Hepatocyte (in vitro differentiated cells): ENCODE measurements at regions not wholly inside any gene's neighbourhood (a gene's known extent, or its start where the extent isn't known, plus 50 kb on each side); places are given as distances from the start of the nearest gene placed in this dataset.

Source experiments
- DNase-seq: peaks from one replicate; pipeline ENCODE4 v3.0.0-alpha.2; 2016; ENCODE audit warnings: low spot score
- H2AFZ ChIP-seq: fragments of 200-600 bp; sonication (generic); 2 replicates; pipeline ENCODE4 v1.6.0; 2016; ENCODE audit warnings: antibody characterized with exemption, mild to moderate bottlenecking
- H3K27ac ChIP-seq: fragments of 200-600 bp; sonication (generic); 2 replicates; pipeline ENCODE4 v1.5.1; 2016; ENCODE audit warnings: mild to moderate bottlenecking
- H3K27me3 ChIP-seq: fragments of 200-600 bp; sonication (generic); 2 replicates; pipeline ENCODE4 v1.6.1; 2016
- H3K36me3 ChIP-seq: fragments of 200-600 bp; sonication (generic); replicated peaks from 2 replicates; pipeline ENCODE4 v1.5.1; 2016; ENCODE audit warnings: low read depth; ENCODE audit not compliant: insufficient read depth
- H3K4me1 ChIP-seq: fragments of 200-600 bp; sonication (generic); 2 replicates; pipeline ENCODE4 v1.5.1; 2016; ENCODE audit warnings: mild to moderate bottlenecking, moderate library complexity; ENCODE audit not compliant: insufficient read depth
- H3K4me2 ChIP-seq: fragments of 200-600 bp; sonication (generic); 2 replicates; pipeline ENCODE4 v1.6.0; 2016
- H3K4me3 ChIP-seq: fragments of 200-600 bp; sonication (generic); 2 replicates; pipeline ENCODE4 v1.5.1; 2016; ENCODE audit warnings: mild to moderate bottlenecking
- H3K79me2 ChIP-seq: fragments of 200-600 bp; sonication (generic); 2 replicates; pipeline ENCODE4 v1.6.0; 2017; ENCODE audit warnings: mild to moderate bottlenecking
- H3K9me2 ChIP-seq: fragments of 200-600 bp; sonication (generic); replicated peaks from 2 replicates; pipeline ENCODE4 v1.6.0; 2017; ENCODE audit warnings: mild to moderate bottlenecking; ENCODE audit not compliant: insufficient read depth
- H3K9me3 ChIP-seq: fragments of 200-600 bp; sonication (generic); 2 replicates; pipeline ENCODE4 v1.5.1; 2016; ENCODE audit warnings: low read depth, mild to moderate bottlenecking
- H4K20me1 ChIP-seq: fragments of 200-600 bp; sonication (generic); 2 replicates; pipeline ENCODE4 v1.6.0; 2016; ENCODE audit warnings: mild to moderate bottlenecking; ENCODE audit not compliant: insufficient read depth, poor library complexity, severe bottlenecking
- EZH2 ChIP-seq: fragments of 200-600 bp; sonication (generic); IDR thresholded peaks from 2 replicates; pipeline ENCODE4 v1.6.1; 2016; ENCODE audit warnings: antibody characterized with exemption, mild to moderate bottlenecking, borderline replicate concordance
- EZH2phosphoT487 ChIP-seq: fragments of 200-600 bp; sonication (generic); IDR thresholded peaks from one replicate; pipeline ENCODE4 v1.6.1; 2018; ENCODE audit warnings: antibody characterized with exemption, mild to moderate bottlenecking, low read depth, moderate library complexity; ENCODE audit not compliant: unreplicated experiment, severe bottlenecking
- WGBS: methylation state at CpG from one replicate; pipeline ENCODE4 v1.1.6; 2016; ENCODE audit warnings: low lambda C conversion rate; ENCODE audit errors: missing lambda C conversion rate; 5-methylcytosine and 5-hydroxymethylcytosine counted together
- TF ChIP-seq, protein P1 (sequence below): fragments of 200-600 bp; sonication (generic); IDR thresholded peaks from 2 replicates; pipeline ENCODE4 v1.5.1; 2016; ENCODE audit warnings: antibody characterized with exemption, mild to moderate bottlenecking; ENCODE audit not compliant: poor library complexity

DNA sequence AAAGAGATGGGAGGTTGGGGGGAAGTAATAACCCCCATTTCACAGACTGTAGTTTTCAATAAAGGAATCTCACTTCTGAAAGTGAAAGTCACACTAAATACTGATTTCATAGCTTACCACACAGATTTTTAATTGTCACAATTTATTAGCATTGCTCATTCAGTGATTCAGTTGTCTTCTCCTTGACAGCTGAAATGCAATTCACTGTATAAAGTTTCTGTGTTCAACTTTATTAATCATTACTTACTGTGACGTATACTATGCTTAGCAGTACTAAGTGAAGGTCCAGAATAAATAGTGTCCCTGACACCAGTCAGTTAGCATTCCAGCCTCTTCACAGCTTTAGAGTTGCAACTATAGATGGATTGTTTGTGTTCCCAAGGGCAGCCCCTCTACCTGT is 324.1 kb upstream of the CRIM1 start:
- H3K4me3 ChIP-seq: no peak overlapping the region
- H2AFZ ChIP-seq: no peak overlapping the region
- 23% methylated on average over 1 of the region's 1 CpG for WGBS
- H3K4me1 ChIP-seq: no peaks in the 10 kb centered on the region
- H3K9me3 ChIP-seq: no peaks in the 10 kb centered on the region
- no peaks in the 10 kb centered on the region for H3K79me2 ChIP-seq
- TF ChIP-seq, protein P1, sequence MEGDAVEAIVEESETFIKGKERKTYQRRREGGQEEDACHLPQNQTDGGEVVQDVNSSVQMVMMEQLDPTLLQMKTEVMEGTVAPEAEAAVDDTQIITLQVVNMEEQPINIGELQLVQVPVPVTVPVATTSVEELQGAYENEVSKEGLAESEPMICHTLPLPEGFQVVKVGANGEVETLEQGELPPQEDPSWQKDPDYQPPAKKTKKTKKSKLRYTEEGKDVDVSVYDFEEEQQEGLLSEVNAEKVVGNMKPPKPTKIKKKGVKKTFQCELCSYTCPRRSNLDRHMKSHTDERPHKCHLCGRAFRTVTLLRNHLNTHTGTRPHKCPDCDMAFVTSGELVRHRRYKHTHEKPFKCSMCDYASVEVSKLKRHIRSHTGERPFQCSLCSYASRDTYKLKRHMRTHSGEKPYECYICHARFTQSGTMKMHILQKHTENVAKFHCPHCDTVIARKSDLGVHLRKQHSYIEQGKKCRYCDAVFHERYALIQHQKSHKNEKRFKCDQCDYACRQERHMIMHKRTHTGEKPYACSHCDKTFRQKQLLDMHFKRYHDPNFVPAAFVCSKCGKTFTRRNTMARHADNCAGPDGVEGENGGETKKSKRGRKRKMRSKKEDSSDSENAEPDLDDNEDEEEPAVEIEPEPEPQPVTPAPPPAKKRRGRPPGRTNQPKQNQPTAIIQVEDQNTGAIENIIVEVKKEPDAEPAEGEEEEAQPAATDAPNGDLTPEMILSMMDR: no peak
- TF ChIP-seq EZH2phosphoT487 (no peak), EZH2 (no peak)
- no peaks in the 10 kb centered on the region for H3K9me2 ChIP-seq
- H3K27ac ChIP-seq: no peak overlapping the region
- DNase-seq: no peak
- no peaks in the 10 kb centered on the region for H4K20me1 ChIP-seq
- no peaks in the 10 kb centered on the region for H3K27me3 ChIP-seq
- no peaks in the 10 kb centered on the region for H3K36me3 ChIP-seq
- H3K4me2 ChIP-seq: no peak overlapping the region

DNA sequence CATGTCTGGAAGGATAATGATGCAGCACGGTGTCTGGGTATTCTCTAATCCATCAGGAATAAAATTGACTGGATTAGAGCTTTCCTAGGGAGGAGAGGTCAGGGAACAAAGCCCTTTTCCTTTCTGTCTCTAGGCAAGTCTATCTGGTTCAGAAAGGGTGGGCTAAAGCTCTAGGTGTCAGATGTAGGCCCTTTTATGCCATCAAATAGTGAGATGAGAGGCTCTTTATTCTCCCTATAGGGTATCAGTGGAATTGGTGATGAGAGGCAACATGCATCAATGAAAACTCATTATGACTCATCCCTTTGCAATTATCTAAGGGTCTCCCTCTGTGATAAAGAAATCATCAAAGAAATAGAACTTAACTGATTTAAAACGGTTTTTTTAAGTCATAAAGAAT is 328.0 kb upstream of the CRIM1 start:
- H3K4me1 ChIP-seq: no peaks in the 10 kb centered on the region
- 76% methylated on average over 2 of the region's 2 CpGs for WGBS
- H3K36me3 ChIP-seq: no peaks in the 10 kb centered on the region
- H3K4me3 ChIP-seq: no peak overlapping the region
- H3K9me3 ChIP-seq: no peaks in the 10 kb centered on the region
- no peak overlapping the region for H3K4me2 ChIP-seq
- no peaks in the 10 kb centered on the region for H4K20me1 ChIP-seq
- H3K27ac ChIP-seq: no peak overlapping the region
- no peaks in the 10 kb centered on the region for H3K79me2 ChIP-seq
- no peak for DNase-seq
- no peaks in the 10 kb centered on the region for H3K9me2 ChIP-seq
- TF ChIP-seq EZH2 (no peak), EZH2phosphoT487 (no peak)
- TF ChIP-seq, protein P1: no peak
- H2AFZ ChIP-seq: no peak overlapping the region
- no peaks in the 10 kb centered on the region for H3K27me3 ChIP-seq

DNA sequence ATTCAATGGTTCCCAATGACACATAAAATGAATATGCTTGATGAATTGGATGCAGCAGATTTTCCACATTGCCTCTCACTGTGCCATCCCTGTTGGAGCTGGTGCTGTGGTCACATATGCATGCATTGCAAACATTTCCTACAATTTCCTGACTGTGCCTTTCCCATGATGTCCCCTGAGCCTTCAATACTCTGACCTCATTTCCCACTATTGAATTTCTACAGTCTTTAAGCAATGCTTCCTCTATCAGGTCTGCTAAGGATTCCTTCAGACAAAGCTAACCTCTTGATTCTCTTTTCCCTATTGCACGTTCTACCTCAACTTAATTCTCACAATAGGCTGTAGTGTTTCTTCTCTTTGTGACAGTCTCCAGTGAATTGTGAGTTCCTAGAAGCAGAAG is 342.5 kb upstream of the CRIM1 start:
- TF ChIP-seq EZH2phosphoT487: no peak
- TF ChIP-seq, protein P1: no peak
- no peak for TF ChIP-seq EZH2
- no peaks in the 10 kb centered on the region for H3K9me2 ChIP-seq
- H3K9me3 ChIP-seq: no peaks in the 10 kb centered on the region
- H4K20me1 ChIP-seq: no peaks in the 10 kb centered on the region
- H2AFZ ChIP-seq: no peak overlapping the region
- H3K27ac ChIP-seq: no peak overlapping the region
- H3K79me2 ChIP-seq: no peaks in the 10 kb centered on the region
- no peak for DNase-seq
- H3K36me3 ChIP-seq: no peaks in the 10 kb centered on the region
- no peak overlapping the region for H3K4me3 ChIP-seq
- no peaks in the 10 kb centered on the region for H3K27me3 ChIP-seq
- no peaks in the 10 kb centered on the region for H3K4me1 ChIP-seq
- no peak overlapping the region for H3K4me2 ChIP-seq
- WGBS: 73% methylated on average over 1 of the region's 1 CpG

DNA sequence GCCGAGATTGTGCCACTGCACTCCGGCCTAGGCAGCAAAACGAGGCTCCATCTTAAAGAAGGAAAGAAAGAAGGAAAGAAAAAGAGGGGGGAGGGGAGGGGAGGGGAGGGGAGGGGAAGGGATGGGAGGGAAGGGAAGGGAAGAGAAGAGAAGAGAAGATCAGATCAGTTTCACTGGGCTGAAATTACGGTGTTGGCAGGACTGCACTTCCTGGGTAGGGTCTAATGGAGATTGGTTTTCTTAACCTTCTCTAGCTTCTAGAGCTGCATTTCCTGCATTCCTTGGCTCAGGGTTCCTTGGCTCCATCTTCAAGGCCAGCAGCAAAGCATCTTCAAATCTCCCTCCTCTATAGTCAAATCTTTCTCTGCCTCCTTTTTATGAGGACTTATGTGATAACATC is 349.1 kb upstream of the CRIM1 start:
- no peaks in the 10 kb centered on the region for H4K20me1 ChIP-seq
- no peak overlapping the region for H2AFZ ChIP-seq
- no peaks in the 10 kb centered on the region for H3K36me3 ChIP-seq
- H3K79me2 ChIP-seq: no peaks in the 10 kb centered on the region
- H3K27me3 ChIP-seq: no peaks in the 10 kb centered on the region
- H3K4me1 ChIP-seq: no peaks in the 10 kb centered on the region
- no peaks in the 10 kb centered on the region for H3K9me3 ChIP-seq
- H3K4me2 ChIP-seq: no peak overlapping the region
- WGBS: 62% methylated on average over 3 of the region's 4 CpGs
- TF ChIP-seq EZH2phosphoT487 (no peak), EZH2 (no peak)
- TF ChIP-seq, protein P1: no peak
- H3K9me2 ChIP-seq: no peaks in the 10 kb centered on the region
- no peak for DNase-seq
- H3K27ac ChIP-seq: no peak overlapping the region
- H3K4me3 ChIP-seq: no peak overlapping the region
